HL-60 (cell line): ENCODE measurements at regions not wholly inside any gene's neighbourhood (a gene's known extent, or its start where the extent isn't known, plus 50 kb on each side); places are given as distances from the start of the nearest gene placed in this dataset.

Experiments used
- DNase-seq, 2 experiments: peaks; one replicate each; pipeline ENCODE4 v3.0.0-alpha.2; 2010 to 2020; ENCODE audit warnings: low read depth in 1 of 2, low spot score in 1 of 2
- H3K27ac ChIP-seq: fragments of 250-450 bp; sonication (Bioruptor Pico); replicated peaks from 2 replicates; pipeline ENCODE4 v1.5.1; 2020; ENCODE audit warnings: mild to moderate bottlenecking, moderate library complexity
- H3K27me3 ChIP-seq: fragments of 250-450 bp; sonication (Bioruptor Pico); 2 replicates; pipeline ENCODE4 v1.5.1; 2021; ENCODE audit warnings: mild to moderate bottlenecking, moderate library complexity; ENCODE audit not compliant: insufficient read depth, poor library complexity, severe bottlenecking
- H3K4me3 ChIP-seq: replicated peaks from 2 replicates; pipeline ENCODE4 v1.5.1; 2011; ENCODE audit warnings: mild to moderate bottlenecking, control low read depth, low read length; ENCODE audit not compliant: insufficient read depth
- CTCF ChIP-seq: IDR thresholded peaks from one replicate; pipeline ENCODE4 v1.5.1; 2011; ENCODE audit warnings: low read length, control low read depth, inconsistent platforms; ENCODE audit not compliant: insufficient read depth
- GABPA ChIP-seq: IDR thresholded peaks from 2 replicates; pipeline ENCODE4 v1.6.1; 2012; ENCODE audit warnings: low read depth
- POLR2AphosphoS5 ChIP-seq: IDR thresholded peaks from 2 replicates; pipeline ENCODE4 v1.6.1; 2012; ENCODE audit warnings: low read depth
- SPI1 ChIP-seq: IDR thresholded peaks from 2 replicates; pipeline ENCODE4 v1.6.1; 2012; ENCODE audit warnings: low read depth, mild to moderate bottlenecking, borderline replicate concordance
- TF ChIP-seq, protein P1 (sequence below): IDR thresholded peaks from 2 replicates; pipeline ENCODE4 v1.6.1; 2012; ENCODE audit warnings: low read depth; ENCODE audit not compliant: insufficient replicate concordance

DNA sequence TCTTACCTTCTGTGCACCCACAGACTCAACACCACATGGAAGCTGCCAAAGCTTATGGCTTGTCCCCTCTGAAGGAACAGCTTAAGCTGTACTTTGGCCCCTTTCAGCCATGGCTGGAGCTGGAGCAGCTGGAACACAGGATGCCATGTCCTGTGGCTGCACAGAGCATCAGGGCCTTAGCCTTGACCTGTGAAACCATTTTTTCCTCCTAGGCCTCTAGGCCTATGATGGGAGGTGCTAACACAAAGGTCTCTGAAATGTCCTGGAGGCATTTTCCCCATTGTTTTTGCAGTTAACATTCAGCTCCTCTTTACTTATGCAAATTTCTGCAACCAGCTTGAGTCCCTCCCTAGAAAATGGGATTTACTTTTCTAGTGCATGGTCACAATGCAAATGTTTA lies 461.4 kb upstream of the TYRP1 start:
- no peak for DNase-seq
- no peaks in the 10 kb centered on the region for H3K27me3 ChIP-seq
- no peak overlapping the region for H3K27ac ChIP-seq
- H3K4me3 ChIP-seq, result no peak overlapping the region
- no peak for TF ChIP-seq GABPA
- TF ChIP-seq CTCF, result no peak
- TF ChIP-seq POLR2AphosphoS5, result no peak
- TF ChIP-seq SPI1, result no peak
- TF ChIP-seq, protein P1, sequence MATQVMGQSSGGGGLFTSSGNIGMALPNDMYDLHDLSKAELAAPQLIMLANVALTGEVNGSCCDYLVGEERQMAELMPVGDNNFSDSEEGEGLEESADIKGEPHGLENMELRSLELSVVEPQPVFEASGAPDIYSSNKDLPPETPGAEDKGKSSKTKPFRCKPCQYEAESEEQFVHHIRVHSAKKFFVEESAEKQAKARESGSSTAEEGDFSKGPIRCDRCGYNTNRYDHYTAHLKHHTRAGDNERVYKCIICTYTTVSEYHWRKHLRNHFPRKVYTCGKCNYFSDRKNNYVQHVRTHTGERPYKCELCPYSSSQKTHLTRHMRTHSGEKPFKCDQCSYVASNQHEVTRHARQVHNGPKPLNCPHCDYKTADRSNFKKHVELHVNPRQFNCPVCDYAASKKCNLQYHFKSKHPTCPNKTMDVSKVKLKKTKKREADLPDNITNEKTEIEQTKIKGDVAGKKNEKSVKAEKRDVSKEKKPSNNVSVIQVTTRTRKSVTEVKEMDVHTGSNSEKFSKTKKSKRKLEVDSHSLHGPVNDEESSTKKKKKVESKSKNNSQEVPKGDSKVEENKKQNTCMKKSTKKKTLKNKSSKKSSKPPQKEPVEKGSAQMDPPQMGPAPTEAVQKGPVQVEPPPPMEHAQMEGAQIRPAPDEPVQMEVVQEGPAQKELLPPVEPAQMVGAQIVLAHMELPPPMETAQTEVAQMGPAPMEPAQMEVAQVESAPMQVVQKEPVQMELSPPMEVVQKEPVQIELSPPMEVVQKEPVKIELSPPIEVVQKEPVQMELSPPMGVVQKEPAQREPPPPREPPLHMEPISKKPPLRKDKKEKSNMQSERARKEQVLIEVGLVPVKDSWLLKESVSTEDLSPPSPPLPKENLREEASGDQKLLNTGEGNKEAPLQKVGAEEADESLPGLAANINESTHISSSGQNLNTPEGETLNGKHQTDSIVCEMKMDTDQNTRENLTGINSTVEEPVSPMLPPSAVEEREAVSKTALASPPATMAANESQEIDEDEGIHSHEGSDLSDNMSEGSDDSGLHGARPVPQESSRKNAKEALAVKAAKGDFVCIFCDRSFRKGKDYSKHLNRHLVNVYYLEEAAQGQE, result no peak

- no peak for DNase-seq
- Histone ChIP-seq H3K27me3 (no peaks in the 10 kb centered on the region), H3K4me3 (no peak overlapping the region), H3K27ac (no peak overlapping the region)
- TF ChIP-seq SPI1 (no peak), CTCF (no peak), POLR2AphosphoS5 (no peak), GABPA (no peak)
- TF ChIP-seq, protein P1, result no peak
Observed at GRCh38 chr9:12232836-12233235, 460.3 kb upstream of the TYRP1 start.

DNA sequence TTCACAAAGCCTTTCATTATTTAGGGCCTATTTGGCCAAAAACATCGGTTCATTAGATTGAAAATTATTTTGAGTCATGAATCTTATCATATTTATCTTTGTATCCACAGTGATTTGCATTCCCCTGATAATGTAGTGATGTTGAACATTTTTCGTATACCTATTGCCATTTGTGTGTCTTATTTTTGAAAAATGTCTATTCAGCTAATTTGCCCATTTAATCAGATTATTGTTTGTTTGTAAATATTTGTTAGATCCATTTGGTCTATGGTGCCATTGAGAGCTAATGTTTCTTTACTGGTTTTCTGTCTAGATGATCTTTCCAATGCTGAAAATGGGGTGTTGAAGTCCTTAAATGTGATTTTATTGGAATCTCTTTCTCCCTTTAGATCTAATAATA lies 439.2 kb upstream of the TYRP1 start:
- no peak overlapping the region for H3K27ac ChIP-seq
- DNase-seq, result no peak
- H3K4me3 ChIP-seq, result no peak overlapping the region
- TF ChIP-seq SPI1, result no peak
- no peak for TF ChIP-seq POLR2AphosphoS5
- no peaks in the 10 kb centered on the region for H3K27me3 ChIP-seq

DNA sequence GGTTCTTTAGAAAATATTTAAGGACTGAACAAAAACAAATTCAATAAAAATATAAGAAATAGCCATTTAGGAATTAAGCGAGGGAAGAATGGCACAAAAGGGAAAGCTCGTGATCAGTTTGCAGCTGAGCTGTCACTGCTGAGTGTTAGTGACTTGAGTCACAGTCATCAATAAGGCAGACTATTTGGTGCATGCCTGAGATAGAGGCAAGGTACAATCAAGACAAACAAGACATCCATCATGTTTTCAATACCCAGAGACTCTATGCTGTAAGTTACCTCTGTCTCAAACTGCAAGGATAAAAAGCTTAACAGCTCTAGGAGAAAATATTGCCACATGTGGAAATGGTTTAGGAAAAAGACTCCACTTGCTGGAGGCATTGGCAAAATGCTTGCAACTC lies 426.4 kb upstream of the TYRP1 start:
- Histone ChIP-seq H3K4me3 (no peak overlapping the region), H3K27me3 (no peaks in the 10 kb centered on the region), H3K27ac (no peak overlapping the region)
- DNase-seq, result no peak
- TF ChIP-seq POLR2AphosphoS5, result no peak

DNA sequence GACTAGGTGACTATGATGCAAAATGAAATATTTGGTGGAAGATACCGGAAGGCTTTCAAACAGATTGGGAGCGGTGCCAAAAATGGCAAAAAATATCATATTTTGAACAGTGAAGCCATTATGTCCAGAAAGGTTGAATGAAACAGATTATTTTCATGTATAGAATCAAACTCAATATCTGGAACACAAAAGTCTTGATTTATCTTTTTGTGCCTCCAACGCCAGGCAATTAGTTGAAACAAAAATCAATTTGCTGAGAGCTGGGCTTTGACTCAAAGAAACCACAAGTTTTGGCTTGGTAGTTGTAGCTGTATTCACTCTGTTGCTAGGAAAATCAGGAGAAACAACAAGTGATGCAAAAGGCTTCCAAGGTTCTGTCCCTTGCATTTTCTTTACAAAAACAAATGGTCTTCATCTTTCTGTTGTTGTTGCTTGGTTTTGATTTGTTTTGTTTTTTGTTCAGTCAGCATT lies 421.7 kb upstream of the TYRP1 start:
- no peak overlapping the region for H3K27ac ChIP-seq
- no peak overlapping the region for H3K4me3 ChIP-seq
- no peak for DNase-seq
- no peaks in the 10 kb centered on the region for H3K27me3 ChIP-seq
- TF ChIP-seq SPI1 (no peak), POLR2AphosphoS5 (no peak), CTCF (no peak), GABPA (no peak)
- TF ChIP-seq, protein P1, result no peak
